ENCODE measurements at regions not wholly inside any gene's neighbourhood (a gene's known extent, or its start where the extent isn't known, plus 50 kb on each side); places are given as distances from the start of the nearest gene placed in this dataset.

DNA sequence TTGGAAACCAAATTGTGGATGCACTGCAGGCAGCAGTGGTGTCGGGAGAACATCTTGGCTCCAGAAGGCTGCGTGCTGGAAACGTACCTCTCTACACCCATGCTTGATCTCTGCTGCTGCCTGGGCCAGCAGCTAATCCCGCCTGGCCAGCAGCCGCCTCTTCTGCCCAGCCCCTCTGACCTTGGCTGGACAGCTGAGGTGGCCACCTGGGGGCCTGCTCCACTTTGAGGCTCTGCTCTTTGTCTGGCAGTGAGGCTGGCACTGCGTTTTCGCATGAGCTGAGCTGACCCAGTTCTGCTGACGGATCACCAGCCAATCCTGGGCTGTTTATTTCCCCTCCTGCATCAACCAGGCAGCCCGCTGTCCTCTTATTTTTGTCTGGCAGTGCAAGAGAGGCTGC lies 154.9 kb downstream of the TENT4A start:
- DNase-seq, result peak in 1 of 3 donors; percentile 17

DNA sequence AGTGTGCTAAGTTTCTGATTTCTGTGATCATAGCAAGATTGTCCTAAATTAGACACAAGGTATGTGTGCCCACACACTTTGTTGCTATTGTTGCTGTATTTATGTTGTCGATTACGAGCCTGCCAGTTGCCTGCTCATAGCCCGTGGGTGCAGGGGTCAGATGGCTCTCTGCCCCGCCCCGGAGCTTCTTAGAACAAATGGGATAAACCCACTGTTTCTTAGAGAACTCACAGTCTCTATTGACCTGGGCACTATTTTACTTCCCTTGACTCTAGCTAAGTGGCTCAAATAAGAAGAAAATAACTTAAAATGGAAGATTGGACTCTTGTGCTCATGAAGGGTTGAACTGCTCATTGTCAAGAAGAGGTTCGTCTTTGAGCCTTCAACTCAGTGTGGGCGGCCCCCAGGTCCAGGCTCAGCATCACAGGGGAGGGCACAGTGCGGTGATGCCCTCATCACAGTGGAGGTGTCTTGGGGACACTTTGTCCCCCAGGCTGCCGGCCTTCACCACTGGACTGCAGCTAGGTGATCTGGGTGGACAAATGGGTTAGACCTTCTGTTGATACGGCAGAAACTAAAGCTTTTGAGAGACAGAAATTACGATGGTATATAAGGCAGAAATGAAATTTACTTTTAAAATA lies 155.5 kb downstream of the TENT4A start:
- no peak for DNase-seq

GRCh38 chr5:6869677-6870076 lies 156.4 kb downstream of the TENT4A start:
- DNase-seq, result no peak

GRCh38 chr5:6872441-6873160 lies 159.4 kb downstream of the TENT4A start:
- DNase-seq, result no peak

GRCh38 chr5:6873359-6873758 lies 160.1 kb downstream of the TENT4A start:
- DNase-seq, result no peak

GRCh38 chr5:6875376-6875775 lies 162.1 kb downstream of the TENT4A start:
- DNase-seq, result no peak

DNA sequence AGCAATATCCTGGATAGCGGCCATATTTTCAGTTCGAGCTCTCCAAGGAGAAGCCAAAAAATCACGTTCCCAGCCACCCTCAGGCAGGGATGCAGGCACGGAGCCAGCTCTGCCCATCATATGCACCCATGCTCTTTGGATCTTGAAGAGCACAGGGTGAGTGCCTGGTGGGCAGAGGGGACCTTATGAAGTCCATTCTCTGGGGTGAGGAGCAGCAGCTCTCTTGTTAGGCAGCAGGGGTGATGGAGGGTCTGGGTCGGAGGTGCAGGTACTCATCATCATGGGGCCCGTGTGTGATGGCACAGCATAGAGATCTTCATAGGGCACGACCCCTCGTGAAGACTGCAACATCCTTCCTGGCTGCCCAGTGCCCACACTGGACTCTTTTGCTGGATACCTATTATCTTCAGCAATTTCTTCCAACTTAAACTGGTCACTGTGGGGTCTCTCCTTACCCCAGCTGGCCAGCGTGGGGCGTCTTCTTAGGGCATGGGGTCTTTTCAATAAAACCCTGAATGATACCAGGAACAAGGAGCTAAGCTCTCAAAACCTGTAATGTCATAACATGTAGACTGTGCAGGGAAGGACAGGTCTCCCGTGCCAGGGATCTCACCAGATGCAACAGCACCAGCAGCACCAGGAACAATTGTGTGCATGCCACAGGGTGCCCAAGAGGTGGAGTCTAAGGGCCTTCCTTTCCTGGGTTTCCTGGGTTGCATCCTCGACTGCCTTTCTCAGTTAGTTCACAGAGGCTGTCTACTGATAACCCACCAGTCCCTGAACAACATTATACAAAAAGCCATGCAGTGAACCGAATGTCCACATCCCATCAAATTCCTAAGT lies 165.0 kb downstream of the TENT4A start:
- DNase-seq, result no peak

DNA sequence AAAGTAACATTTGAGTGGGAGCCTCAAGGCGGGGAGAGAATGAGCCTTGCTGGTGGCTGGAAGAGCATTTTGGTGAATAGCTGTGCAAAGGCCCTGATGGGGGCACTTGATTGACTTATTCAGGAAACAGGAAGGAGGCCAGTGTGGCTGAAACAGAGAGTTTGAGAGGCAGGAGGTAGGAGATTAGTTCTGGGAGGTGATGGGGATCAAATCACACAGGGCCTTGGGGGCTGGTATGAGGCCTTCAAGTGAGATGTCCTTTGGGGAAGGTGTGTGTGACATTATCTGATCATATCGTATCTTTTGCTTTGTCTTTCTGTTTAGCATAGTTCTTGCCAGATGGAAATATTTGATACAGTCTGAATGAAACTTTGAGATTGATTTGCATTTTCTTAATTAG lies 172.3 kb downstream of the TENT4A start:
- DNase-seq, result no peak

GRCh38 chr5:6886866-6887265 lies 173.6 kb downstream of the TENT4A start:
- DNase-seq, result no peak

GRCh38 chr5:6889030-6889429 lies 175.8 kb downstream of the TENT4A start:
- no peak for DNase-seq

DNA sequence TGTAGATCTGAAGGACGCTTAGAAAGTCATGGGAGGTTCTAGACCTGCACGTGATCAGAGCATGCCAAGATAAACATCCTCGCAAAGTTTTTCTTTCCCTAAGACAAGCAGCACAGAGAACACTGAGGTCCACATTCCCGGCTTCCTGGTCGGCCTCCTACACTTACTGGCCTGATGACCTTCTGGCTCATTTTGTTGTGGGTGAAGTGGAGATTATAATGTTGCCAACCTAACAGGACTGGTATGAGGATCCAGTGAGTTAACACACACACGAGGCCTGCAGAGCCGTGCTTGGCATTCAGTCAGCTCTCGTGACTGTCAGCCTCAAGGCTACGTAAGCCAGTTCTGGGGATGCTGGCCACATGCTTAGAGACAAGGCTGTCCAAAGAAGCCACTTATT lies 186.0 kb downstream of the TENT4A start:
- DNase-seq, result no peak

DNA sequence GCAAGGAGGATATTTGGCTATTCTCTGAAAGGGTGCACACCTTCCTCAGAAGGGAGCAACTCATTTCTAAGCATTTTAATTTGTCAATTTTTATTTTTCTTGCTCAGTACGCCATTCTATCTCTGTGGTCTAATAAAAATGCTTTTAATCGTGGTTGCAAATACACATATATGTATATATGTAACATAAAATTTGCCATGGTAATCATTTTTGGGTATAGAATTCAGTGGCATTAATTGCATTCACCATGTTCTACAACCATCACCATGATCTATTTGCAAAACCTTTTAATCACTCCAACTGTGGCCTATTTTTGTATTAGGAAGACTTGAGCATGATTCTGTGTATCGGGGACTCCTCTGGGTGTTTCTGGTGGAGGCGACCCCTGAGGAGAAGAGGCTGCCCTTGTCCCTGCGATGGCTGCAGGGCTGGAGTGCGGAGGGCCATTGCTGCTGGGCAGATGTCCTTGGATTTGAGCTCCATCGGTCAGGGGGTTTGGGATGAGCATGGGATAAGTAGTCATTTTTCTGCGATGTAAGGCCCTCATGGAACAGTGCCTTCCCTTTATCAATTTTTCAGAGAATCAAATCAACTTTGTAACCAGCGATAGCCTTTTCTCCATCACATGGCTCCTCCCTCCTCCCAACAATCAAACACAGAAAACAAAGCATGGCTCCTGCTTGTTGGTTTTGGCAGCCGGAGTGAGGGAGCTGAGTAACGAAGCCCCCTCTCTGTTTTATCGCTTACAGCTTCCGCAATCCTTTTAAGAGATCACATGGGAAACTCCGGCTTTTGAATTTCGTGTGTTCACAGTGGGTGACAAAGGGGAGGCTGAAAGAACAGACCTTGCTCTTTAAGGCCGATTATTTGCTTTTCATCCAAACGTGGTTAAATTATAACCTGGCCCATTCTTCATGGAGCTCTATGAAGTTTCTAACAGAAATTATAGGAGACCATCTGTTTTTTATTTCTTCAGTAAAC lies 187.3 kb downstream of the TENT4A start:
- no peak for DNase-seq

- no peak for DNase-seq
Observed at GRCh38 chr5:6902094-6902493, 188.9 kb downstream of the TENT4A start.

GRCh38 chr5:6902597-6902996 lies 189.4 kb downstream of the TENT4A start:
- DNase-seq, result no peak

DNA sequence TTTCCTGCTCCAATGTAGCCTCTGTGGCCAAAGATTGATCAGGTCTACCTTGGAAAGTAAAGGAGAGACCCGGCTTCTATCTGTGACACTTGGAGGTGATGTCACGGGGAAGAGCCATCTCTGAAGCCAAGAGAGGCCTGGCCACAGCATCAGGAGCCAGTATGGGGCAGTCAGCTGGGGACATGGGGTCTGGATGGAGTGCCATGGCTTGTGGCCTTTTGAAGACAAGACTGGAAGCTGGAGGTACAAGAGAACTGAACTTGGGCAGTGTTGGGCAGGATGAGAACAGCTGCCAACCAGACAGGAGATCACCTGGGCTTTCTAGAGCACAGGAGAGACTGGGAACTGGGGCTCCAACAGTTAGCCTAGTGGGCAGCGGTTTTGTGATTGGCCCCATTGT lies 190.7 kb downstream of the TENT4A start:
- DNase-seq, result no peak

- DNase-seq, result no peak
Observed at GRCh38 chr5:6904860-6905259, 191.6 kb downstream of the TENT4A start.

DNA sequence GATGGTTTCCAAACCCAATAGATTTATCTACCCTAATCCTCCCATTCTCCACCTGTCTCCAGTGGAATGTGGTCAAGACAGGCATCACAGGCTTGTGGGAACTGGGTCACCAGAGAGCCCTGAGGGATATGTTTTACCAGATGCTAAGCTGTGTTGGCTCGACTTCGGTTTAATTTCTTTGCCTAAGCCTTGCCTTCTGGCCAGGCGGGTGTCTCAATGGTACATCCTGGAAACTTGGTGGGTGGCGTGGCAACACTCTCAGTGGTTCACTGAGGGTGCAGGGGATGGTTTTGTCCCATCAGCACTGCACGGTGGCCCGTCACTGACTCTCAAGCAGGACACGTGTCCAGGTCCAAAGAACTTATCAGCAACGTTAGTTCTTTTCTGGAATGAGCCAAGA lies 192.2 kb downstream of the TENT4A start:
- peak in 1 of 3 donors; percentile 40 for DNase-seq

DNA sequence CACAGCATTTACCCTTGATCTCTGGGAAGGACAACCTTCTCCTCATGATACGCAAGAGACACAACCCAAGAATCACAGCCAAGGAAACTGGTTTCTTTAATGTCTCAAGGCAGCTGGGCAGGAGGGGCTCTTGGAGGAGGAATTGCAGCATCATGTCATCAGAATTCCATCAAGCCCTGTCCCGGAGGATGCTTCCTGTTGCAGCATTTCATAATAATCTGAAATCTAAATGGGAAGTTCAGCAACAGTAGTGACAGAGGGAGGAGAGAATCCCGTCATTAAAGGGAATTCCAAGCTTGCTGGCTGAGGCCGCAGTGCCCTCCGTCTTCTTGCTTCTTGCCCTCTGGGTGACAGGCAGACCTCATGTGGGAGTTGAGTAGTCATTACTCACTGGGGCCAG lies 192.7 kb downstream of the TENT4A start:
- peak; percentile 7 to 52 (median 52) for DNase-seq

DNA sequence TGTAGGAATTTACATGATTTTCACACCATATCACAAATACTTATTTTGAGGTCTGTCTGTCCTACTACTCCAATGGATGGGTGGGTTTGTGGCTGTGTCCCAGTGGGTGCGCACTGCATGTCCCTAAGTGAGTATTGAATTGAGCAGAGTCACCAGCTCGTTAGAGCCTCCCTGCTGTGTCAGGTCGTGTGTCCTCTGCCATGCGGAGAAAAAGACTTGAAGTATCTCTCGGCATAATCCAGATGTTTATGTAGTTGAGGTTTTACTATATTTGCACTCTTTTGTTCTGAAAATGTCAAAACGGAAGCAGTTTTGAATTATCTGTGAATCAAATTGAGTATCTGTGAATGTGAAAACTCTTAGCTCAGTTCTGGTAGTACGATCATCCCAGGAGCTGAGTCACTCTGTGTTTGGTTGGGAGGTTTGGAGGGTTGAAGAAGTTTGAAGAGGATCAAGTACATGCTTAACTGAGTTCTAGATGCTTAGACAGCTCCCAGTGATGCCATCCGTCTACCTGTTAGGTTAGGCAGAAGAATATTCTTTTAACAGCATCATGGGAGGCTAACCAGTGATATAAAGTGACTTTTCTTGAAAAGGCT lies 194.2 kb downstream of the TENT4A start:
- no peak for DNase-seq

DNA sequence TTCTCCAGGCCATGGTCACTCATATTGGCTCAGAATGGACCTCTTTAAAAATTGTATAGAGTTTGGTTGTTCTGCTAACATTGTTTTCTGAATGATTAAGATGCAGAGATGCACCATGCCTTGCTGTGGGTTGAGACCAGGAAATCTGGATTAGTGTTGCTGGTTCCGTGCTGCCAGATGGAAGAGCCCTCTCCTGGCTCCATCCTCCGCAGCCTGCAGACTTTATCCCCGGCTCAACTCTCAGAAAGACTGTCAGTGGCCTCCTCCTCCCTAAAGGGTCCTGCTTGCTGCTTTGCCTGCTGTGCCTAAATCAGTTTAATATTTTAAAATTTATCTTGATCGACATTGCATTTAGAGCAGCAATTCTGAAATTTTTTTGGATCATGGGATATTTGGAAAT lies 196.7 kb downstream of the TENT4A start:
- no peak for DNase-seq

DNA sequence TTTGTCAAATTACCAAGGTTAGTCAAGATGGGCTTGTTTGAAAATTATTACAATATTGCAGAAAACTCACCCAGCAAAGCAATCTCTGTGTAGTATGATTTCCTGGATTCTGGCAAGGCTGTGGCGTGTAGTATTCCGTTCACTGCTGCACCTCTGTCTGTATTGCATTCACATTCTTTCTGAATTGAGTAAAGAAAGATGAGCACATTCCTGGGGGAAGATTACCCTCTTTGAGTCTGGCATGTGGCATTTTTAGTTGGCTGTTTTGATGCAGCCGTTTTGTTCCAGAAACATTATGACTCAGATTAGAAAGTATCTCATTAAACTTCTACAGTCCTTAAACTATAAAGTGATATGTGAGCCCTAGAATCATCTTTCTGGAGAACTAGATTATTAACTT lies 197.7 kb downstream of the TENT4A start:
- DNase-seq, result no peak
